Neural progenitor cell (in vitro differentiated cells): ENCODE measurements at regions not wholly inside any gene's neighbourhood (a gene's known extent, or its start where the extent isn't known, plus 50 kb on each side); places are given as distances from the start of the nearest gene placed in this dataset.

Source experiments
- CTCF ChIP-seq: fragments of 200-600 bp; sonication (generic); IDR thresholded peaks from 2 replicates; pipeline ENCODE4 v1.5.1; 2017; ENCODE audit warnings: antibody characterized with exemption, mild to moderate bottlenecking
- EZH2 ChIP-seq: fragments of 200-600 bp; sonication (generic); IDR thresholded peaks from 2 replicates; pipeline ENCODE4 v1.6.1; 2017; ENCODE audit warnings: antibody characterized with exemption, mild to moderate bottlenecking, moderate library complexity
- EZH2phosphoT487 ChIP-seq: fragments of 200-600 bp; sonication (generic); IDR thresholded peaks from 2 replicates; pipeline ENCODE4 v1.6.1; 2017; ENCODE audit warnings: antibody characterized with exemption

- no peak for TF ChIP-seq CTCF
- TF ChIP-seq EZH2: no peak
- no peak for TF ChIP-seq EZH2phosphoT487
Measured at GRCh38 chr2:120867290-120868241, 131.9 kb downstream of the GLI2 start.
